ENCODE measurements at regions not wholly inside any gene's neighbourhood (a gene's known extent, or its start where the extent isn't known, plus 50 kb on each side); places are given as distances from the start of the nearest gene placed in this dataset.

DNA sequence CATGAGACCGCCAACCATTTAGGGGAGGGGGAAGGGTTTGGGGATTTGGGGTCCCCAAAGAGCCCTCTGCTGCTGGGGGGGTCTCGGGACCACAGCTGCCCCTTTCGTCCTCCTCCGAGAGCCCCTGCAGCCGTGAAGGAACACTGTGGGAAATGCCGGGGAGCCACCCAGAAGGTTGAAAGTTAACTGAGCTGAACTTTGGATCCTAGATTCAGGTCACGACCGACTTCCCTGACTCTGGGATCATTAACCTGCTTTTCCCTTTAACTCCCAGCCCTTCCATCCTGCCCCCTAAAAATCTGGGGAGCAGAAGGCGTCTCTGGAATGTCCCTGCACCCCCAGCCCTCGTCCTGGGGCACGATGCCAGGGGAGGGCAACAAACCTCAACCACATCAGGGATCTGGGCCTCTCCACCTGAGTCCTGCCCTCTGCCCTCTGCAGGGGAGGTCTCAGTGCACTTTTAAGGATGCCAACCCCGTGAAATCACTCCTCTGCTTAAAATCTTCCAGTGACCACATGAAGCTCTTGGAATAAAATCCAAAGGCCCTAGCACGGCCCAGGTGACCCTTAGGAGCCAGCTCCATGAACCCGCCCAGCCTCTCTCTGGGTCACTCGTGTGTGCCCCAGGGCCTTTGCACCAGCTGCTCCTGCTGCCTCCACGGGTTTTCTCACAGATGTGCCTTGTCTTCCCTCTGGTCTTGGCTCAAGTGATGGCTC, 95.0 kb downstream of the RFLNA start:
- TF ChIP-seq CTCF (IDR thresholded peaks at IDR 0.05; ENCODE audit: insufficient read depth, low read length, poor library complexity, severe bottlenecking) (no peak), EZH2phosphoT487 (conservative IDR thresholded peaks at IDR 0.05; ENCODE audit: low read length) (no peak)

Measured in SU-DHL-6 (cell line).